HG03460 (cell line): ENCODE measurements at regions not wholly inside any gene's neighbourhood (a gene's known extent, or its start where the extent isn't known, plus 50 kb on each side); places are given as distances from the start of the nearest gene placed in this dataset.
"Not testable (repeated sequence)": the region's sequence is repeated elsewhere in the genome, so short reads cannot be mapped to it uniquely, and the experiment has no call there.

ENCODE experiments used
- ATAC-seq: cut with Tn5 transposase; IDR thresholded peaks from one replicate; pipeline ENCODE4 v1.9.1; 2021; ENCODE audit not compliant: unreplicated experiment

- no peak for ATAC-seq
Measured at GRCh38 chr6:18527836-18528743, 140.9 kb downstream of the RNF144B start.

GRCh38 chr6:18530201-18530600 is 143.1 kb downstream of the RNF144B start:
- no peak for ATAC-seq

GRCh38 chr6:18532139-18532538 is 145.0 kb downstream of the RNF144B start:
- ATAC-seq, result no peak

GRCh38 chr6:18533793-18534192 is 146.6 kb downstream of the RNF144B start:
- ATAC-seq, result no peak

- no peak for ATAC-seq
Measured at GRCh38 chr6:18536591-18537055, 149.5 kb downstream of the RNF144B start.

- ATAC-seq, result no peak
Measured at GRCh38 chr6:18538315-18538714, 151.2 kb downstream of the RNF144B start.

GRCh38 chr6:18543051-18543450 is 155.9 kb downstream of the RNF144B start:
- no peak for ATAC-seq

- ATAC-seq, result not testable (repeated sequence)
Measured at GRCh38 chr6:18545142-18545541, 158.0 kb downstream of the RNF144B start.

- ATAC-seq, result no peak
Measured at GRCh38 chr6:18545726-18546125, 158.6 kb downstream of the RNF144B start.

- no peak for ATAC-seq
Measured at GRCh38 chr6:18550119-18550518, 163.0 kb downstream of the RNF144B start.

GRCh38 chr6:18551228-18551627 is 164.1 kb downstream of the RNF144B start:
- no peak for ATAC-seq

- ATAC-seq, result no peak
Measured at GRCh38 chr6:18555750-18556149, 168.6 kb downstream of the RNF144B start.

- no peak for ATAC-seq
Measured at GRCh38 chr6:18561037-18561750, 174.0 kb downstream of the RNF144B start.

- ATAC-seq, result no peak
Measured at GRCh38 chr6:18562726-18563125, 175.6 kb downstream of the RNF144B start.

GRCh38 chr6:18564775-18565174 is 177.6 kb downstream of the RNF144B start:
- no peak for ATAC-seq

GRCh38 chr6:18565231-18565630 is 178.1 kb downstream of the RNF144B start:
- no peak for ATAC-seq

GRCh38 chr6:18567380-18567779 is 180.2 kb downstream of the RNF144B start:
- ATAC-seq, result no peak

GRCh38 chr6:18577491-18577890 is 190.3 kb downstream of the RNF144B start:
- ATAC-seq, result no peak

- ATAC-seq, result no peak
Measured at GRCh38 chr6:18579166-18579565, 192.0 kb downstream of the RNF144B start.

GRCh38 chr6:18579869-18580268 is 192.7 kb downstream of the RNF144B start:
- ATAC-seq, result no peak

- ATAC-seq, result no peak
Measured at GRCh38 chr6:18584372-18584771, 197.2 kb downstream of the RNF144B start.

- no peak for ATAC-seq
Measured at GRCh38 chr6:18585032-18585573, 198.0 kb downstream of the RNF144B start.
